OCI-LY3 (cell line): ENCODE measurements at regions not wholly inside any gene's neighbourhood (a gene's known extent, or its start where the extent isn't known, plus 50 kb on each side); places are given as distances from the start of the nearest gene placed in this dataset.

Experiments used
- H2AFZ ChIP-seq: fragments of 200-600, 300-600 bp; shearing (Covaris generic); 2 replicates; pipeline ENCODE4 v1.6.0; 2014; ENCODE audit warnings: antibody characterized with exemption, low read depth, low read length
- H3K27ac ChIP-seq: fragments of 200-600, 300-600 bp; sonication (generic); 2 replicates; pipeline ENCODE4 v1.5.1; 2014; ENCODE audit warnings: mild to moderate bottlenecking, low read length, moderate library complexity, mixed read lengths
- H3K27me3 ChIP-seq: fragments of 200-600, 300-600 bp; sonication (generic); 2 replicates; pipeline ENCODE4 v1.6.1; 2014; ENCODE audit warnings: low read depth, low read length, mixed read lengths
- H3K36me3 ChIP-seq: fragments of 200-600, 300-600 bp; sonication (generic); replicated peaks from 2 replicates; pipeline ENCODE3; 2014; ENCODE audit warnings: low read depth, low read length, mixed read lengths
- H3K4me1 ChIP-seq: fragments of 300-600, 200-600 bp; sonication (generic); 2 replicates; pipeline ENCODE4 v1.6.1; 2014; ENCODE audit warnings: low read length, mixed read lengths
- H3K4me2 ChIP-seq: fragments of 200-600, 300-600 bp; sonication (generic); 2 replicates; pipeline ENCODE4 v1.6.1; 2014; ENCODE audit warnings: low read length, mixed read lengths
- H3K4me3 ChIP-seq: fragments of 300-600, 200-600 bp; sonication (generic); 2 replicates; pipeline ENCODE4 v1.5.1; 2014; ENCODE audit warnings: antibody characterized with exemption, mild to moderate bottlenecking, low read length, moderate library complexity
- H3K79me2 ChIP-seq: fragments of 300-600, 200-600 bp; shearing (Covaris generic); 2 replicates; pipeline ENCODE4 v1.6.1; 2014; ENCODE audit warnings: mild to moderate bottlenecking, low read length, mixed read lengths
- H3K9ac ChIP-seq: fragments of 300-600, 200-600 bp; shearing (Covaris generic); 2 replicates; pipeline ENCODE4 v1.6.0; 2014; ENCODE audit warnings: mild to moderate bottlenecking, low read length, moderate library complexity
- H3K9me3 ChIP-seq: fragments of 200-600, 300-600 bp; shearing (Covaris generic); 2 replicates; pipeline ENCODE4 v1.6.1; 2014; ENCODE audit warnings: low read length, mixed read lengths; ENCODE audit not compliant: insufficient read depth
- H4K20me1 ChIP-seq: fragments of 200-600, 300-600 bp; sonication (generic); 2 replicates; pipeline ENCODE4 v1.6.1; 2016; ENCODE audit warnings: low read length, mixed read lengths; ENCODE audit not compliant: insufficient read depth
- EZH2phosphoT487 ChIP-seq: fragments of 200-600 bp; shearing (Covaris generic); IDR thresholded peaks from 2 replicates; pipeline ENCODE4 v1.6.1; 2018; ENCODE audit warnings: antibody characterized with exemption, mixed run types, low read depth
- TF ChIP-seq, protein P1 (sequence below): fragments of 200-600, 300-600 bp; sonication (generic); IDR thresholded peaks from 2 replicates; pipeline ENCODE4 v1.5.1; 2014; ENCODE audit warnings: antibody characterized with exemption, low read length, low read depth

DNA sequence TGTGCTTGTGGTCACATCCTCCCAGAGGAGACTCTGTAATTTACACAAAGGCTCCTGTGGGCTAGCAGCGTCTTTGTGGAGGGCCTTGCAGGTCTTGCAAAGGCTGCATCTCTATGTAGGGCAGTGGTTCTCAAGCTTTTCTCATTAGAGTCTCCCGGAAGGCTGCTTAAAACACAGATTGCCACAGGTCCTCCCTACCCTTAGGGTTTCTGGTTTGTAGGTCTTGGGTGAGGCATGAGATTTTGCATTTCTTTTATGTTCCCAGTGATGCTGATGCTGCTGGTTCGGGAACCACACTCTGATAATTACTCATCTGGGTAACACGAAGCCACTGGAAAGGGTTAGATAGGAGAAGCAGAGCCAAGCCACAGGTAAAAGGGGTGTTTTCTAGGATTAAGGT, 151.3 kb upstream of the ZBED5 start:
- no peaks in the 10 kb centered on the region for H3K9me3 ChIP-seq
- no peaks in the 10 kb centered on the region for H3K79me2 ChIP-seq
- no peak overlapping the region for H3K9ac ChIP-seq
- H3K27me3 ChIP-seq = peaks cover 65% of the 10 kb centered on the region
- TF ChIP-seq, protein P1, sequence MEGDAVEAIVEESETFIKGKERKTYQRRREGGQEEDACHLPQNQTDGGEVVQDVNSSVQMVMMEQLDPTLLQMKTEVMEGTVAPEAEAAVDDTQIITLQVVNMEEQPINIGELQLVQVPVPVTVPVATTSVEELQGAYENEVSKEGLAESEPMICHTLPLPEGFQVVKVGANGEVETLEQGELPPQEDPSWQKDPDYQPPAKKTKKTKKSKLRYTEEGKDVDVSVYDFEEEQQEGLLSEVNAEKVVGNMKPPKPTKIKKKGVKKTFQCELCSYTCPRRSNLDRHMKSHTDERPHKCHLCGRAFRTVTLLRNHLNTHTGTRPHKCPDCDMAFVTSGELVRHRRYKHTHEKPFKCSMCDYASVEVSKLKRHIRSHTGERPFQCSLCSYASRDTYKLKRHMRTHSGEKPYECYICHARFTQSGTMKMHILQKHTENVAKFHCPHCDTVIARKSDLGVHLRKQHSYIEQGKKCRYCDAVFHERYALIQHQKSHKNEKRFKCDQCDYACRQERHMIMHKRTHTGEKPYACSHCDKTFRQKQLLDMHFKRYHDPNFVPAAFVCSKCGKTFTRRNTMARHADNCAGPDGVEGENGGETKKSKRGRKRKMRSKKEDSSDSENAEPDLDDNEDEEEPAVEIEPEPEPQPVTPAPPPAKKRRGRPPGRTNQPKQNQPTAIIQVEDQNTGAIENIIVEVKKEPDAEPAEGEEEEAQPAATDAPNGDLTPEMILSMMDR = no peak
- TF ChIP-seq EZH2phosphoT487 = no peak
- H2AFZ ChIP-seq = no peak overlapping the region
- H3K4me1 ChIP-seq = peaks cover 16% of the 10 kb centered on the region
- H3K36me3 ChIP-seq = no peaks in the 10 kb centered on the region
- H3K27ac ChIP-seq = no peak overlapping the region
- no peak overlapping the region for H3K4me2 ChIP-seq
- no peak overlapping the region for H3K4me3 ChIP-seq
- H4K20me1 ChIP-seq = peaks cover 3% of the 10 kb centered on the region; the same call in 1 of the 2 replicates

DNA sequence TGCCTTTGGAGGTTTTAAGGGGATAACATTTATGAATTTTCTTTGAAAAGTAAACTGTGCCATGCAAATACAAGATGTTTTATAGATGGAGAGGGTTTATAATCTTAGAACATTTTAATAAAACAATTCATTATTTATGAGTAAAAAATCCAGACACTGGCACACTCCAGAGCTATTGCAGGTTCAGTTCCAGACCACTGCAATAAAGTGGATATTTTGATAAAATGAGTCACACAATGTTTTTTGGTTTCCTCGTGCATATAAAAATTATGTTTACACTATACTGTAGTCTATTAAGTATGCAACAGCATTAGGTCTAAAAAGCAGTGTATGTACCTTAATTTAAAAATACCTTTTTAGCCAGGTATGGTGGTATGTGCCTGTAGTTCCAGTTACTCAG, 146.2 kb upstream of the ZBED5 start:
- TF ChIP-seq, protein P1 = no peak
- no peak for TF ChIP-seq EZH2phosphoT487

DNA sequence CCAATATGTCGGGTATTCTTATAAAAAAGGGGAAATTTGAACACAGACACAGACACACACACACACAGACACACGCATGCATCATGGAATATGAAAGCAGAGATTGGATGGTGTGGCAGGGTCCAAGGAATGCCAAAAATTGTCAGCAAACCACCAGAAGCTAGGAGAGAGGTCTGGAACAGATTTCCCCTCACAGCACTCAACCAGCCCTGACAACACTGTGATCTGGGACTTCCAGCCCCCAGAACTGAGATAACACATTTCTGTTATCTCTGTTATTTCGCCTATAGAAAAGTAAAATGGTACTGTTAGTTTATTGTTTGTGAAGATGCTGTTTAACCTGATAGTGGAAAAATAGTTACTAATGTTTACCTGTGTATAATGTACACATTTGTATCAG, 145.4 kb upstream of the ZBED5 start:
- H4K20me1 ChIP-seq = no peaks in the 10 kb centered on the region
- H3K36me3 ChIP-seq = no peaks in the 10 kb centered on the region
- H3K4me3 ChIP-seq = no peak overlapping the region
- no peaks in the 10 kb centered on the region for H3K9me3 ChIP-seq
- no peaks in the 10 kb centered on the region for H3K79me2 ChIP-seq
- TF ChIP-seq, protein P1 = no peak
- TF ChIP-seq EZH2phosphoT487 = no peak
- H2AFZ ChIP-seq = no peak overlapping the region
- H3K9ac ChIP-seq = no peak overlapping the region
- no peak overlapping the region for H3K27ac ChIP-seq
- no peak overlapping the region for H3K4me2 ChIP-seq
- no peaks in the 10 kb centered on the region for H3K4me1 ChIP-seq
- H3K27me3 ChIP-seq = peaks cover 42% of the 10 kb centered on the region

More for the DNA sequence above, 146.2 kb upstream of the ZBED5 start:
- Histone ChIP-seq H3K79me2 (no peaks in the 10 kb centered on the region), H4K20me1 (no peaks in the 10 kb centered on the region), H3K27me3 (peaks cover 40% of the 10 kb centered on the region), H3K4me3 (no peak overlapping the region), H3K27ac (no peak overlapping the region), H2AFZ (no peak overlapping the region), H3K4me1 (no peaks in the 10 kb centered on the region), H3K4me2 (no peak overlapping the region), H3K9me3 (no peaks in the 10 kb centered on the region), H3K36me3 (no peaks in the 10 kb centered on the region), H3K9ac (no peak overlapping the region)

DNA sequence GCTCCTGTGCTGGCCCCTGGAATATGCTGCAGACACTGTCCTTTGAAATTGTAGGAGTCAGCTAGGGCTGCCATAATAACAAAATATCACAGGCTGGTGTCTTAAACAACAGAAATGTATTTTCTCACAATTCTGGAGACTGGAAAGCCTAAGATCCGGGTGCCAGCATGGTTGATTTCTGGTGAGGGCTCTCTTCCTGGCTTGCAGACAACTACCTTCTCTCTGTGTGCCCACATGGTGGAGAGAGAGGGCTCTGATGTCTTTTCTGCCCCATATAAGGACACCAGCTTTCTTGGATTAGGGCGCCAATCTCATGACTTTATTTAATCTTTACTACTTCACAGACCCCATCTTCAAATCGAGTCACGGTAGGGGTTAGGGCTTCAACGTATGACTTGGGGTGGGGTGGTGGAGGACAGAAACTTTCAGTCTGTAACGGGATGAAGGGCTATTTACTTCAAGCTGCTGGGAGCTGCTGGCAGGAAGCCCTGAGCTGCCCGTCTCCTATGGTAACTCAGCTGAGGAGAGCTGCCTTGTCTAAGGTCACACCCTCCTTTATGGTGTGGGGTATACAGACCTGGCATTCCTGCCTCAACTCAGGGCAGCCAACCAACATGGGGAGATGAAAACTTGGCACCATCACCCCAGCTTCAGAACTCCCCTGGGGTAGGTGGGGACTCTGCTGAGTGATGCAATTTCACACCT, 142.9 kb upstream of the ZBED5 start:
- H3K4me3 ChIP-seq = no peak overlapping the region
- no peaks in the 10 kb centered on the region for H3K36me3 ChIP-seq
- TF ChIP-seq, protein P1 = no peak
- no peak for TF ChIP-seq EZH2phosphoT487
- no peak overlapping the region for H2AFZ ChIP-seq
- peaks cover 28% of the 10 kb centered on the region for H3K27me3 ChIP-seq
- H3K4me2 ChIP-seq = no peak overlapping the region
- H3K4me1 ChIP-seq = no peaks in the 10 kb centered on the region
- no peak overlapping the region for H3K27ac ChIP-seq
- no peaks in the 10 kb centered on the region for H4K20me1 ChIP-seq
- H3K9ac ChIP-seq = no peak overlapping the region
- no peaks in the 10 kb centered on the region for H3K9me3 ChIP-seq
- H3K79me2 ChIP-seq = no peaks in the 10 kb centered on the region
